Cortex of kidney (tissue), 1 donor: ENCODE measurements at regions not wholly inside any gene's neighbourhood (a gene's known extent, or its start where the extent isn't known, plus 50 kb on each side); places are given as distances from the start of the nearest gene placed in this dataset.
"Not testable (repeated sequence)": the region's sequence is repeated elsewhere in the genome, so short reads cannot be mapped to it uniquely, and the experiment has no call there.

ENCODE experiments used
- DNase-seq: peaks from one replicate; lab custom pipeline; 2025; lab: John Stamatoyannopoulos, UW

DNA sequence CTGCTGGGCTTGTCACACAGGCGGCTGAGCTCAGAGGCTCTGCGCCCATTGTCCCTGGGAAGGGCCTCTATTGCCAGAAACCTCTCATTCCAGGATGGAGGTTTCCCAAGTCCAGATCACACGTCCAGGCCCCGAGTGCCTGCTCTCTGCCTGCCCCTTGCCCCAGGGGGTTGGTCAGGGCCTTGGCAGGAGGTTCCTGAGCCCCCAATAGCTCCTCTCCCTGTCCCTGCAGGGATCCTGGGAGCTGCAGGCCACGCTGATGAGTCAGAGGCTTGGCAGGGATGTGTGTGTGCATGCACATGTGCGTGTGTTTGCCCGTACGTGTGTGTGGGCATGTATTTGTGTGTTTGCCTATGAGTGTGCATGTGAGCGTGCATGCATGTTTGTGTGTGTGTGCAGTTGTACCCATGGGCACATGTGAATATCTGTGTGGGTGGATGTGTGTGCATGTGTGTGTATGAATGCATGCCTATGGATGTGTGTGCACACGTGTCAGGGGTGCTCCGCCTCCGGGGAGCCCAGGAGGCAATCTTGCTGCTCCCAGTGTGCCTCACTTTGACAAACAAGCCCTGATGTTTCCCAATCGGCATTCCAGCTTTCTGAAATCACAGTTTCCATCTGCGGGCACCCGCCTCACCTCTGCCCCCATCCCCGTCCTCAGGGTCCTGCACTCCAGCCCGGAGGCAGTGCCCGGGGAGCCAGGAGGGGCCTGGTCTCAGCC is 98.4 kb upstream of the GSE1 start:
- no peak for DNase-seq

DNA sequence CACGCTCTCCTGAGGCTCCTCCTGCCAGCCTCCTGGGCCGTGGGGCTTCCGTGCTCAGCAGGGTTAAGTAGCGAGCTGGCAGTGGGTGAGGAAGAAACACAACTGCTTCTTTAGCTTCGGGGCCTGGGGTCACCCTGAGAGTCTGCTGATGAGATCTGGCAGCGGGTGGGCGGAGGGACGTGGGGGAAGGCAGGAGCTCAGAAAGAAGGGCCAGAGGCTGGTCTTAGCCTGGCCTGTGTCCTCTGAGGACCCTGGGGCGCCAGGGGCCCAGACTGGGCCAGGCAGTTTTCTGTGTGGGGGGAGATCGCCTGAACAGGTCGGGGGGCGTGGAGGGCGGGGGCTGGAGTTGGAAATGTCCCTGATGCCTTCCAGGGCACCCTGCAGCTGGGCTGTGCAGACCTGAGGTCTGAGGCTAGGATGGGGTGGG is 97.8 kb upstream of the GSE1 start:
- DNase-seq, result no peak

- no peak for DNase-seq
Observed at GRCh38 chr16:85515830-85516397, 97.2 kb upstream of the GSE1 start.

GRCh38 chr16:85517154-85517553 is 96.0 kb upstream of the GSE1 start:
- DNase-seq, result no peak

- no peak for DNase-seq
Observed at GRCh38 chr16:85517563-85518179, 95.5 kb upstream of the GSE1 start.

DNA sequence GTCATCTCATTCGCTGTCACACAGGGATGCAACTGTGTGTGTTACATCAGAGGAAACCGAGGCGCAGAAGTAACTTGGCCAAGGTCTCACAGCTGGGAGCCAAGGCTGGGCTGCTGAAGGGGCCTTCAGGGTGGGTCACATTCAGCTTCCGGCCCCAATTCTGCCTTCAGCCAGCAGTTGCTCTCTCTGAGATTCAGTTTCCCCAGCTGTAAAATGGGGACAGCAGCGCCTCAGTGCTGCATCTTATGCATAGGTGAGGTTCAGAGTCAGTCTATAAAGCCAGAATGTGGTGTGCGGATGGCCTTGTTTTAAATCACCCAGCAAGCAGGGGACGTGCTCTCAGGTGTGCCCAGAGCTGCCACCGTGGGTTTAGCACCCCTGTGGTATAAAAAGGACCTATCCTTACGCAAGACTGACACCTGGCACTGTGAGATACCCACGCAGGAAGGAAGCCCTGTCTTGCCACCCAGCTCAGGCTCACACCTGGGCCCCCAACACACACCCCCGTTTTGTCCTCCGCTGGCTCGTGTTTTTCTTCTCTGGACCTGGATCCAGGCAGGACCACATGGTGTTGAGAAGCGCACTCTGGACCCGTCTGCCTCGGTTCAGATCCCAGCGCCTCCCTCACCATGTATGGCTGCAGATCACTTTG is 94.6 kb upstream of the GSE1 start:
- no peak for DNase-seq

DNA sequence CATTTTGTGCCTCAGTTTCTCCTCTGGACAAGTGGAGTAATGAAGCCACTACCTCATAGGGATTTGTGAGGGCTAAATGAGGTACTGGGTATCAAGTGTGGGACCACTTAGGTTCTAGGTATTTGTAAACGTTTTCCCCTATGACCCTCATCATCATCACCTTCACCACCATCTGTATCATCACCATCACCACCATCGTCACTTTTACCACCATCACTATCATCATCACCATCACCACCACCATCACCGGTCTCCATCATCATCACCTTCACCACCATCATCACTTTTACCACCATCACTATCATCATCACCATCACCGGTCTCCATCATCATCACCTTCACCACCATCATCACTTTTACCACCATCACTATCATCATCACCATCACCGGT is 94.1 kb upstream of the GSE1 start:
- not testable (repeated sequence) for DNase-seq

DNA sequence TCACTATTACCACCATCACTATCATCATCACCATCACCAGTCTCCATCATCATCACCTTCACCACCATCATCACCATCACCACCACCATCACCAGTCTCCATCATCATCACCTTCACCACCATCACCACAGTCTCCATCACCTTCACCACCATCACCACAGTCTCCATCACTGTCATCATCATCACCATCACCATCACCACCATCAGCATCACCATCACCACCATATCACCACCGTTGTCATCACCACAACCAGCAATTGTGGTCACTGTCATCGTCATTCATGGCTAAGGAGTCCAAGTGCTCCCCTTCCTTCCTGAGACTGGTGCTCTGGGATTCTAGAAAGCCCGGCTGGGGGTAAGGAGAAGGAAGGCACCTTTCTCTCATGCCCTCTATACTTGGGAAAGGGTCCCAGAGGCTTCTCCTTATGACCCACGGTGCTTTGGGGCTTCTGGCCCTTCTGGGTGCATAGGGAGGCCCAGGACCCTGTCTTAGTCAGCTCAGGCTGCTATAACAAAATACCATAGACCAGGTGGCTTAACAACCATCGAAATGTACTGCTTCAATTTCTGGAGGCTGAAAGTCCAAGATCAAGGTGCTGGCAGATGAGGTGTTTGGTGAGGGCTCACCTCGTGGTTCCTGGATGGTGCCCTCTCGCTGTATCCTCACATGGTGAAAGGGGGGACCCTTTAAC is 93.4 kb upstream of the GSE1 start:
- no peak for DNase-seq

DNA sequence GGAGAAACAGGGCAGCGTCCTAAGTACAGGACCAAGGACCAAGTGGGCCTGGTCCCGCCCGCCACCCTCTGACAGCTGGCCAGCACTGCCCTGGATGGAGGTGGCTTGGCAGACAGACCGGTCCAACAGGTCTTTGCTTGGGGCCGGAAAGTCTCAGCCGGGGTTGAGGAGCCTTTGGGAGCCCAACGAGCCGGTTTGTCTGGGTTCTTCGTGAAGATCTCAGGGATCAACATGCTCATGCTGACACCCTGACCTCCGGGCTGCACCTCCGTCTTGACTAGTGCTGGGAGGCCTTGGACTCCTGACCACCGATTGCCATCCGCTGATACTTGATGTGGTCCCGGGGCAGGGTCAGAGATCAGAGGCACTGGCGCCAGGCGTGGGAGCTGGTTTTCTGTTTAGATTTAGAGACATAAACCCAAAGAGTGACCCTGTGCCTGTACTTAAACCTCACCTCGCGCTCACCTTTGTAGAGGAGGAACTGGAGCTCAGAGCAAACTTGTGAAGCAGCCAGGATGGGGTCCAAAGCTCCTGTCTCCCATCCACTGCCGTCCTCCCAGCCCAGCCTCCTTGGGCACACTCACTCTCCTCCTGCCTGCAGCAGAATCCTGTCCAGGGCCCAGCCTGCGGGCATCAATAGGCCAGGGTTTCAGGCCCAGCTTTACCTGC is 92.1 kb upstream of the GSE1 start:
- DNase-seq, result no peak

DNA sequence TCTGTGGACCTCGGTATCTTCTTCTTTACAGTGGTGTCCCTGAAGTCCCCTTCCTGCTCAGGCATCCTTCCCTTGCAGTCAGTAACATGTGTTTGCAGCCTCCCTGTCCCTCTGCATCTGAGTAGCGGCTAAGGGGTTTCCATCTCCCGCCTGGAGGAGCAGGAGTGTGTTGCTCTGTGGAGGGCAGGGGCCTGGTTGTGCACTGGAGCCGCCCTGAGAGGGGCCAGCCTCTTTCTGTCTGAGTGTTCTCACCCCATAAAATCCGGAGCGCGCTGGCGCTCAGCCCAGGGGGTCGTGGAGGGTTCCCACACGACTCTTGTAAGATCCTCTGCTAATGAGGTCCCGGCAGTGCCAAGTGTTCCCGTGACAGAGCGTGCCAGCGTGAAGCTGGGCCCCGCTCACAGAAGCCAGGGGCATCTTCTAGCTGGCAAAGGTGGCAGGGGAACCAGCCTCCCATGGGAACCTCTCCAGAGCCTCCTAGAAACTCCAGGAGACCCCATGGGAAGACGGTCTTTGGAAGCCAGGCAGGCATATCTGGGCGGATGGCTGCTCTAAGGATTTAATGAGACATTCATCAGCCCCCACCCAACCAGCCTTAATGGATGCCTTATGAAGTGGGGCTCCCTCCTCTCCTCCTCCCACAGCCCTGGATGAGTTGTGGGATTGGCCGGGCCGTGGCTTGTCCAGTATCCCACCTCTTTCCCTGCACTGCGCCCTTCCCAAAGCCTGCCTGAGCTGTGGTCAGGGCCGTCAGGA is 91.4 kb upstream of the GSE1 start:
- no peak for DNase-seq

DNA sequence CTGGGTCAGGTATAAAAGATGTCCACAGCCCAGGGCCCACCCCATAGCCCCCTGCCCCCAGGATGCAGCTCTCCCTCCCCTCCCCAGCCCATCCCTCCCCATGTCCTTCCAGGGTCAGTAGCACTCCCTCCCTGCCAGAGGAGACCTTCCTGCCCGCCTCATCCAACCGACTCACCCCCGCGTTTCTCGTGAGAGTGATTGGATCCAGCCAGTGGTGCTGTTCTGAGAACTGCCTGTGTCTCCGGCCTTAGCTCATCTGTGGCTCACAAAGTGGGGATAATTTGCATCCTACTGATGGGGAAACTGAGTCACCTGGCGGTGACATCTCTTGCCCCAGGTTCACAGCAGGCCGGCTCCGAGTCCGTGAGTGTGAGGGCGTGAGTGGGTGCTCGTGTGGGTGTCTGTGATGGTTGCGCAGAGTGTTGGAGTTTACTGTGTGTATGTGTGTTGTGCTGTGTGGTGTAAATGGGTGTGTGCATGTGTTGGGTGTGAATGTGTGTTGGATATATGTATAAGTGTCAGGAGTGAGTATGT is 90.7 kb upstream of the GSE1 start:
- DNase-seq, result no peak

GRCh38 chr16:85522842-85523601 is 90.1 kb upstream of the GSE1 start:
- no peak for DNase-seq

DNA sequence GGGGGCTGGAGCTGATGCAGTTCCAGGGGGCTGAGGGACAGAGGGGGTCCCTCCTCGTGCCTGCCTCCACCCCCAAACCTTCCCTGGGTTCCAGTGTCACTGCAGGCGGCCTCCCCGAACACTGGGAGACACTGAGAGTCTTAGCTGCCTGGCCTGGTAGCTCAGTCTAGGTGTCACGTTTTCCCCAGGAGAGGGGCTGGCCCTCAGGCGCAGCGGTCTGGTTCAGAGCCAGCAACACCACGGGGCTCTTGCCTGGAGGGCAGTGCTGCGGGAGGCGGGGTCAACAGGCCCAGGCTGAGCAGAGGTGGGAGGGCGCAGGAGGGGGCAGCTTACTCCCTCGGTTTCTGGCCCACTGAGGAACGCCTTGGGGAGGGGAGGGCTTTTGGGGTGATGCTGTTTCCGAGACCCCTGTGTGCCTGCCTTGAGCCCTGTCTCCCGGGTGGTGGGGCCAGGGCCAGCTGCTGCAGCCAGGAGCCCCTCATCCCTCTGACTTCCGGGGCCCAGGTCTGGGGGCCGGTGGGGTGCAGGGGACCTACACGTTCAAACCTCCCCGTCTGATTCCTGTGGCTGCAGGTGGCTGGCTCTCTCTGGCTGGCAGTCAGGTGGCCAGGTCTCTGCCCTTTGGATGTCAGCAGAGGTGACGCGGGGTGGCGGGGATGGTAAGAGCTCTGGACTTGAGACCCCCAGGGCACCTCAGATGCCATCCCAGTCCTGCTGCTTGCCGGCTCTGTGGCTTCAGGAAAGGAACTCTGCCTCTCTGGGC is 89.3 kb upstream of the GSE1 start:
- no peak for DNase-seq

DNA sequence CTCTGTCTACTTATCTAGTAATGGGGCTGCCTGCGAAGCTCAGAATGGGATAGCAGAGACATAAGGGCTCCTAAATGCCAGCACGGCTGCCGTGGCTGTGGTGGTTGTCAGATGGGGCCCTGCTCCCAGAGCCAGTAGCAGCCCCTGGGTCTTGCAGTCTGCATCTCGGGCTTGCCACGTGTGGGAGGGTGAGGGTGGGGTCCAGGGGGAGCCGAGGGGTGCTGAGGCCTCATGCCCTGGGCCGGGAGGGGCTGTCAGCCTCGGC is 88.8 kb upstream of the GSE1 start:
- DNase-seq, result no peak

- DNase-seq, result no peak
Observed at GRCh38 chr16:85524630-85525419, 88.3 kb upstream of the GSE1 start.

DNA sequence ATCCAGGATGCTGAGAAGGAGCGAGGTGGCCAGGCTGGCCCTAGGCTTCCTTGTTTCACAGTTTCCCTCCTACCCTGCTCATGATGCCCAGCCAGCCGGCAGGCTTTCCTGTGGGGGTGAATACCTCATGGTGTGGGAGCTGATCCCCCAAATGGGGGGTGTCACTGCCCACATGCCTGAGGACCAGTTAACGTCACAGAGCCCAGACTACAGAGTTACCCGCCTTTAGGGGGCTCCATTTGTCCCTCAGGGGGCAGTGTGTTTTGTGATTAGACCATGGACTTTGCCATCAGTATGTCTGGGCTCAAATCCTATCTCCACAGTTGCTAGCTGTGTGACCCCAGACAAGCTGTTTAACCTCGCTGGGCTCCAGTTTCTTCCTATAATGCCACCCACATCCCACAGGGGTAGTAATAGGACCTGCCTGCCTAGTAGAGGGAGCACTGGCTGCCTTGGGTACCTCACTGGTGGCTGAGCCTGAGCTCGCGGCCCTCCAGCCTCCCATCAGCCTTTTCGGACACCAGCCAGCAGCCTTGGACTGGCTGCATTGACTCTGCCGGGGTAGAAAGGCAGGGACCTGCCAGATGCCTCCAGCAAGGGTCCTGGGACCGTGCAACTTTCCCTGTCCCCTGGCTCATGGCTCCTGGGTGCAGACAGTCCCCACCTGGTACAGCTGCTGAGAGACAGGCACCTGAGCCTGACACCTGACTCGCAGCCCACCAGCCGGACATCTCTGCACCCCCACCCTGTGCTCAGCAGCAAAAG is 87.5 kb upstream of the GSE1 start:
- no peak for DNase-seq

- no peak for DNase-seq
Observed at GRCh38 chr16:85526185-85526974, 86.7 kb upstream of the GSE1 start.
